ENCODE measurements at regions not wholly inside any gene's neighbourhood (a gene's known extent, or its start where the extent isn't known, plus 50 kb on each side); places are given as distances from the start of the nearest gene placed in this dataset.

GRCh38 chr7:40987571-40987970, 715.3 kb downstream of the INHBA start:
- DNase-seq (ENCODE audit: low read depth in 6 of 9, low spot score in 9 of 9): no peak
- Histone ChIP-seq H3K27me3 (ENCODE audit: control insufficient read depth in 2 of 2, insufficient read depth in 1 of 2, low read length in 1 of 2) (no peaks in the 10 kb centered on the region), H3K9me3 (ENCODE audit: control insufficient read depth in 2 of 2, insufficient read depth in 1 of 2, low read length in 1 of 2) (no peaks in the 10 kb centered on the region), H3K36me3 (ENCODE audit: control insufficient read depth in 2 of 2, insufficient read depth in 2 of 2, low read length in 1 of 2) (no peaks in the 10 kb centered on the region), H3K4me3 (ENCODE audit: low read length in 2 of 2) (no peak overlapping the region), H3K27ac (ENCODE audit: low read depth in 1 of 2, low read length in 1 of 2) (no peak overlapping the region), H3K4me1 (ENCODE audit: control insufficient read depth in 2 of 2, insufficient read depth in 2 of 2, low read length in 2 of 2) (no peaks in the 10 kb centered on the region)
- WGBS: 97% methylated on average over 2 of the region's 2 CpGs

- no peaks in the 10 kb centered on the region for H3K4me1 ChIP-seq (ENCODE audit: control insufficient read depth in 2 of 2, insufficient read depth in 2 of 2, low read length in 2 of 2)
- no peaks in the 10 kb centered on the region for H3K36me3 ChIP-seq (ENCODE audit: control insufficient read depth in 2 of 2, insufficient read depth in 2 of 2, low read length in 1 of 2)
- no peak for DNase-seq (ENCODE audit: low read depth in 6 of 9, low spot score in 9 of 9)
- WGBS: 95% methylated on average over 7 of the region's 7 CpGs
- no peaks in the 10 kb centered on the region for H3K9me3 ChIP-seq (ENCODE audit: control insufficient read depth in 2 of 2, insufficient read depth in 1 of 2, low read length in 1 of 2)
- H3K27me3 ChIP-seq (ENCODE audit: control insufficient read depth in 2 of 2, insufficient read depth in 1 of 2, low read length in 1 of 2): no peaks in the 10 kb centered on the region
- no peak overlapping the region for H3K27ac ChIP-seq (ENCODE audit: low read depth in 1 of 2, low read length in 1 of 2)
- no peak overlapping the region for H3K4me3 ChIP-seq (ENCODE audit: low read length in 2 of 2)
Measured at GRCh38 chr7:40986351-40986873, 716.5 kb downstream of the INHBA start.

GRCh38 chr7:40983111-40983510, 719.8 kb downstream of the INHBA start:
- H3K4me3 ChIP-seq (ENCODE audit: low read length in 2 of 2): no peak overlapping the region
- H3K4me1 ChIP-seq (ENCODE audit: control insufficient read depth in 2 of 2, insufficient read depth in 2 of 2, low read length in 2 of 2): no peaks in the 10 kb centered on the region
- H3K27me3 ChIP-seq (ENCODE audit: control insufficient read depth in 2 of 2, insufficient read depth in 1 of 2, low read length in 1 of 2): no peaks in the 10 kb centered on the region
- H3K36me3 ChIP-seq (ENCODE audit: control insufficient read depth in 2 of 2, insufficient read depth in 2 of 2, low read length in 1 of 2): no peaks in the 10 kb centered on the region
- WGBS: 91% methylated on average over 5 of the region's 5 CpGs
- no peak for DNase-seq (ENCODE audit: low read depth in 6 of 9, low spot score in 9 of 9)
- H3K27ac ChIP-seq (ENCODE audit: low read depth in 1 of 2, low read length in 1 of 2): no peak overlapping the region
- no peaks in the 10 kb centered on the region for H3K9me3 ChIP-seq (ENCODE audit: control insufficient read depth in 2 of 2, insufficient read depth in 1 of 2, low read length in 1 of 2)

- no peak for DNase-seq (ENCODE audit: low read depth in 6 of 9, low spot score in 9 of 9)
- no peak overlapping the region for H3K4me3 ChIP-seq (ENCODE audit: low read length in 2 of 2)
- no peaks in the 10 kb centered on the region for H3K27me3 ChIP-seq (ENCODE audit: control insufficient read depth in 2 of 2, insufficient read depth in 1 of 2, low read length in 1 of 2)
- no peaks in the 10 kb centered on the region for H3K36me3 ChIP-seq (ENCODE audit: control insufficient read depth in 2 of 2, insufficient read depth in 2 of 2, low read length in 1 of 2)
- no peaks in the 10 kb centered on the region for H3K9me3 ChIP-seq (ENCODE audit: control insufficient read depth in 2 of 2, insufficient read depth in 1 of 2, low read length in 1 of 2)
- H3K27ac ChIP-seq (ENCODE audit: low read depth in 1 of 2, low read length in 1 of 2): no peak overlapping the region
- WGBS: 96% methylated on average over 6 of the region's 6 CpGs
- no peaks in the 10 kb centered on the region for H3K4me1 ChIP-seq (ENCODE audit: control insufficient read depth in 2 of 2, insufficient read depth in 2 of 2, low read length in 2 of 2)
Measured at GRCh38 chr7:40979296-40979695, 723.6 kb downstream of the INHBA start.

- no peak overlapping the region for H3K4me3 ChIP-seq (ENCODE audit: low read length in 2 of 2)
- no peaks in the 10 kb centered on the region for H3K9me3 ChIP-seq (ENCODE audit: control insufficient read depth in 2 of 2, insufficient read depth in 1 of 2, low read length in 1 of 2)
- no peaks in the 10 kb centered on the region for H3K36me3 ChIP-seq (ENCODE audit: control insufficient read depth in 2 of 2, insufficient read depth in 2 of 2, low read length in 1 of 2)
- H3K27ac ChIP-seq (ENCODE audit: low read depth in 1 of 2, low read length in 1 of 2): no peak overlapping the region
- H3K4me1 ChIP-seq (ENCODE audit: control insufficient read depth in 2 of 2, insufficient read depth in 2 of 2, low read length in 2 of 2): no peaks in the 10 kb centered on the region
- no peak for DNase-seq (ENCODE audit: low read depth in 6 of 9, low spot score in 9 of 9)
- 91% methylated on average over 1 of the region's 1 CpG for WGBS
- no peaks in the 10 kb centered on the region for H3K27me3 ChIP-seq (ENCODE audit: control insufficient read depth in 2 of 2, insufficient read depth in 1 of 2, low read length in 1 of 2)
Measured at GRCh38 chr7:40978047-40978446, 724.8 kb downstream of the INHBA start.

- WGBS: 74% methylated on average over 1 of the region's 1 CpG
- H3K9me3 ChIP-seq (ENCODE audit: control insufficient read depth in 2 of 2, insufficient read depth in 1 of 2, low read length in 1 of 2): no peaks in the 10 kb centered on the region
- DNase-seq (ENCODE audit: low read depth in 6 of 9, low spot score in 9 of 9): no peak
- H3K4me1 ChIP-seq (ENCODE audit: control insufficient read depth in 2 of 2, insufficient read depth in 2 of 2, low read length in 2 of 2): no peaks in the 10 kb centered on the region
- no peaks in the 10 kb centered on the region for H3K27me3 ChIP-seq (ENCODE audit: control insufficient read depth in 2 of 2, insufficient read depth in 1 of 2, low read length in 1 of 2)
- no peak overlapping the region for H3K27ac ChIP-seq (ENCODE audit: low read depth in 1 of 2, low read length in 1 of 2)
- no peak overlapping the region for H3K4me3 ChIP-seq (ENCODE audit: low read length in 2 of 2)
- no peaks in the 10 kb centered on the region for H3K36me3 ChIP-seq (ENCODE audit: control insufficient read depth in 2 of 2, insufficient read depth in 2 of 2, low read length in 1 of 2)
Measured at GRCh38 chr7:40977533-40977932, 725.4 kb downstream of the INHBA start.

GRCh38 chr7:40972426-40972825, 730.5 kb downstream of the INHBA start:
- no peak for DNase-seq (ENCODE audit: low read depth in 6 of 9, low spot score in 9 of 9)
- Histone ChIP-seq H3K27me3 (ENCODE audit: control insufficient read depth in 2 of 2, insufficient read depth in 1 of 2, low read length in 1 of 2) (no peaks in the 10 kb centered on the region), H3K36me3 (ENCODE audit: control insufficient read depth in 2 of 2, insufficient read depth in 2 of 2, low read length in 1 of 2) (no peaks in the 10 kb centered on the region), H3K4me3 (ENCODE audit: low read length in 2 of 2) (no peak overlapping the region), H3K9me3 (ENCODE audit: control insufficient read depth in 2 of 2, insufficient read depth in 1 of 2, low read length in 1 of 2) (no peaks in the 10 kb centered on the region), H3K4me1 (ENCODE audit: control insufficient read depth in 2 of 2, insufficient read depth in 2 of 2, low read length in 2 of 2) (no peaks in the 10 kb centered on the region), H3K27ac (ENCODE audit: low read depth in 1 of 2, low read length in 1 of 2) (no peak overlapping the region)
- WGBS: 97% methylated on average over 1 of the region's 1 CpG

- 96% methylated on average over 1 of the region's 1 CpG for WGBS
- no peaks in the 10 kb centered on the region for H3K27me3 ChIP-seq (ENCODE audit: control insufficient read depth in 2 of 2, insufficient read depth in 1 of 2, low read length in 1 of 2)
- no peaks in the 10 kb centered on the region for H3K4me1 ChIP-seq (ENCODE audit: control insufficient read depth in 2 of 2, insufficient read depth in 2 of 2, low read length in 2 of 2)
- H3K36me3 ChIP-seq (ENCODE audit: control insufficient read depth in 2 of 2, insufficient read depth in 2 of 2, low read length in 1 of 2): no peaks in the 10 kb centered on the region
- DNase-seq (ENCODE audit: low read depth in 6 of 9, low spot score in 9 of 9): no peak
- H3K9me3 ChIP-seq (ENCODE audit: control insufficient read depth in 2 of 2, insufficient read depth in 1 of 2, low read length in 1 of 2): no peaks in the 10 kb centered on the region
- H3K27ac ChIP-seq (ENCODE audit: low read depth in 1 of 2, low read length in 1 of 2): no peak overlapping the region
- H3K4me3 ChIP-seq (ENCODE audit: low read length in 2 of 2): no peak overlapping the region
Measured at GRCh38 chr7:40969641-40970040, 733.2 kb downstream of the INHBA start.

- no peaks in the 10 kb centered on the region for H3K9me3 ChIP-seq (ENCODE audit: control insufficient read depth in 2 of 2, insufficient read depth in 1 of 2, low read length in 1 of 2)
- H3K27ac ChIP-seq (ENCODE audit: low read depth in 1 of 2, low read length in 1 of 2): no peak overlapping the region
- 95% methylated on average over 2 of the region's 2 CpGs for WGBS
- no peaks in the 10 kb centered on the region for H3K27me3 ChIP-seq (ENCODE audit: control insufficient read depth in 2 of 2, insufficient read depth in 1 of 2, low read length in 1 of 2)
- H3K4me3 ChIP-seq (ENCODE audit: low read length in 2 of 2): no peak overlapping the region
- DNase-seq (ENCODE audit: low read depth in 6 of 9, low spot score in 9 of 9): no peak
- no peaks in the 10 kb centered on the region for H3K4me1 ChIP-seq (ENCODE audit: control insufficient read depth in 2 of 2, insufficient read depth in 2 of 2, low read length in 2 of 2)
- H3K36me3 ChIP-seq (ENCODE audit: control insufficient read depth in 2 of 2, insufficient read depth in 2 of 2, low read length in 1 of 2): no peaks in the 10 kb centered on the region
Measured at GRCh38 chr7:40966693-40967092, 736.2 kb downstream of the INHBA start.

GRCh38 chr7:40965774-40966173, 737.1 kb downstream of the INHBA start:
- DNase-seq (ENCODE audit: low read depth in 6 of 9, low spot score in 9 of 9): no peak

More at GRCh38 chr7:40965774-40966173, 737.1 kb downstream of the INHBA start:
- H3K9me3 ChIP-seq (ENCODE audit: control insufficient read depth in 2 of 2, insufficient read depth in 1 of 2, low read length in 1 of 2): no peaks in the 10 kb centered on the region
- no peak overlapping the region for H3K27ac ChIP-seq (ENCODE audit: low read depth in 1 of 2, low read length in 1 of 2)
- no peaks in the 10 kb centered on the region for H3K4me1 ChIP-seq (ENCODE audit: control insufficient read depth in 2 of 2, insufficient read depth in 2 of 2, low read length in 2 of 2)
- no peaks in the 10 kb centered on the region for H3K27me3 ChIP-seq (ENCODE audit: control insufficient read depth in 2 of 2, insufficient read depth in 1 of 2, low read length in 1 of 2)
- H3K4me3 ChIP-seq (ENCODE audit: low read length in 2 of 2): no peak overlapping the region
- no peaks in the 10 kb centered on the region for H3K36me3 ChIP-seq (ENCODE audit: control insufficient read depth in 2 of 2, insufficient read depth in 2 of 2, low read length in 1 of 2)
- WGBS: 94% methylated on average over 1 of the region's 1 CpG
